HG03342 (cell line): ENCODE measurements at regions not wholly inside any gene's neighbourhood (a gene's known extent, or its start where the extent isn't known, plus 50 kb on each side); places are given as distances from the start of the nearest gene placed in this dataset.

Source experiments
- ATAC-seq: cut with Tn5 transposase; IDR thresholded peaks from one replicate; pipeline ENCODE4 v1.9.1; 2021; ENCODE audit warnings: mild to moderate bottlenecking, moderate library complexity; ENCODE audit not compliant: unreplicated experiment

GRCh38 chr20:24116611-24117010 lies 128.0 kb upstream of the GGTLC1 start:
- no peak for ATAC-seq

GRCh38 chr20:24112360-24112759 lies 123.8 kb upstream of the GGTLC1 start:
- ATAC-seq: no peak

GRCh38 chr20:24111858-24112257 lies 123.3 kb upstream of the GGTLC1 start:
- ATAC-seq: no peak

- ATAC-seq: no peak
Measured at GRCh38 chr20:24109537-24109936, 121.0 kb upstream of the GGTLC1 start.

- ATAC-seq: no peak
Measured at GRCh38 chr20:24109008-24109407, 120.4 kb upstream of the GGTLC1 start.

GRCh38 chr20:24108581-24108980 lies 120.0 kb upstream of the GGTLC1 start:
- no peak for ATAC-seq

- no peak for ATAC-seq
Measured at GRCh38 chr20:24106801-24107445, 118.3 kb upstream of the GGTLC1 start.

GRCh38 chr20:24106150-24106800 lies 117.7 kb upstream of the GGTLC1 start:
- ATAC-seq: no peak

GRCh38 chr20:24102749-24103333 lies 114.3 kb upstream of the GGTLC1 start:
- no peak for ATAC-seq

GRCh38 chr20:24102290-24102689 lies 113.7 kb upstream of the GGTLC1 start:
- ATAC-seq: no peak

GRCh38 chr20:24100370-24101011 lies 111.9 kb upstream of the GGTLC1 start:
- ATAC-seq: peak; percentile 93

- ATAC-seq: no peak
Measured at GRCh38 chr20:24098886-24099285, 110.3 kb upstream of the GGTLC1 start.

GRCh38 chr20:24097506-24098245 lies 109.1 kb upstream of the GGTLC1 start:
- ATAC-seq: no peak

- ATAC-seq: no peak
Measured at GRCh38 chr20:24096864-24097450, 108.4 kb upstream of the GGTLC1 start.

GRCh38 chr20:24096264-24096663 lies 107.7 kb upstream of the GGTLC1 start:
- ATAC-seq: no peak

- no peak for ATAC-seq
Measured at GRCh38 chr20:24095756-24096155, 107.2 kb upstream of the GGTLC1 start.

- ATAC-seq: no peak
Measured at GRCh38 chr20:24095303-24095702, 106.7 kb upstream of the GGTLC1 start.

- no peak for ATAC-seq
Measured at GRCh38 chr20:24089576-24089975, 101.0 kb upstream of the GGTLC1 start.

- ATAC-seq: no peak
Measured at GRCh38 chr20:24086121-24086520, 97.5 kb upstream of the GGTLC1 start.

- ATAC-seq: no peak
Measured at GRCh38 chr20:24084281-24084680, 95.7 kb upstream of the GGTLC1 start.

GRCh38 chr20:24081077-24081476 lies 92.5 kb upstream of the GGTLC1 start:
- ATAC-seq: no peak
